NCI-H2171 (cell line): ENCODE measurements at regions not wholly inside any gene's neighbourhood (a gene's known extent, or its start where the extent isn't known, plus 50 kb on each side); places are given as distances from the start of the nearest gene placed in this dataset.
A peak's percentile ranks its signal among the peaks of the same experiment; 100 is the strongest.

Source experiments
- DNase-seq: peaks from one replicate; lab custom pipeline; 2025; lab: John Stamatoyannopoulos, UW

- no peak for DNase-seq
These were observed 98.4 kb upstream of the PAPOLG start for GRCh38 chr2:60657673-60658072.

- no peak for DNase-seq
These were observed 97.0 kb upstream of the PAPOLG start for GRCh38 chr2:60659026-60659425.

- no peak for DNase-seq
These were observed 94.9 kb upstream of the PAPOLG start for GRCh38 chr2:60661073-60661738.

- DNase-seq = no peak
These were observed 93.3 kb upstream of the PAPOLG start for GRCh38 chr2:60662781-60663180.

- DNase-seq = no peak
These were observed 84.1 kb upstream of the PAPOLG start for GRCh38 chr2:60671966-60672365.

- DNase-seq = peak; percentile 52
These were observed 81.4 kb upstream of the PAPOLG start for GRCh38 chr2:60674524-60675165.

- no peak for DNase-seq
These were observed 80.8 kb upstream of the PAPOLG start for GRCh38 chr2:60675301-60675700.

- no peak for DNase-seq
These were observed 79.2 kb upstream of the PAPOLG start for GRCh38 chr2:60676706-60677330.

- DNase-seq = no peak
These were observed 78.7 kb upstream of the PAPOLG start for GRCh38 chr2:60677356-60677755.

GRCh38 chr2:60678551-60678950, 77.5 kb upstream of the PAPOLG start:
- no peak for DNase-seq

- no peak for DNase-seq
These were observed 76.9 kb upstream of the PAPOLG start for GRCh38 chr2:60679036-60679780.

GRCh38 chr2:60693551-60693950, 62.5 kb upstream of the PAPOLG start:
- DNase-seq = no peak

GRCh38 chr2:60695793-60696192, 60.3 kb upstream of the PAPOLG start:
- no peak for DNase-seq

GRCh38 chr2:60699617-60700016, 56.5 kb upstream of the PAPOLG start:
- no peak for DNase-seq

GRCh38 chr2:60706021-60706420, 50.0 kb upstream of the PAPOLG start:
- DNase-seq = no peak
